ENCODE measurements at regions not wholly inside any gene's neighbourhood (a gene's known extent, or its start where the extent isn't known, plus 50 kb on each side); places are given as distances from the start of the nearest gene placed in this dataset.

- no peak for TF ChIP-seq ZNF281 (CRISPR knock-in tag; IDR thresholded peaks at IDR 0.05)
Measured at GRCh38 chr1:14519976-14520375, 78.5 kb upstream of the KAZN start (continued).

- H3K27me3 Mint-ChIP-seq (ENCODE audit: low read depth), result peaks cover 36% of the 10 kb centered on the region
- H3K4me1 Mint-ChIP-seq, result no peaks in the 10 kb centered on the region
- TF ChIP-seq, protein P1, sequence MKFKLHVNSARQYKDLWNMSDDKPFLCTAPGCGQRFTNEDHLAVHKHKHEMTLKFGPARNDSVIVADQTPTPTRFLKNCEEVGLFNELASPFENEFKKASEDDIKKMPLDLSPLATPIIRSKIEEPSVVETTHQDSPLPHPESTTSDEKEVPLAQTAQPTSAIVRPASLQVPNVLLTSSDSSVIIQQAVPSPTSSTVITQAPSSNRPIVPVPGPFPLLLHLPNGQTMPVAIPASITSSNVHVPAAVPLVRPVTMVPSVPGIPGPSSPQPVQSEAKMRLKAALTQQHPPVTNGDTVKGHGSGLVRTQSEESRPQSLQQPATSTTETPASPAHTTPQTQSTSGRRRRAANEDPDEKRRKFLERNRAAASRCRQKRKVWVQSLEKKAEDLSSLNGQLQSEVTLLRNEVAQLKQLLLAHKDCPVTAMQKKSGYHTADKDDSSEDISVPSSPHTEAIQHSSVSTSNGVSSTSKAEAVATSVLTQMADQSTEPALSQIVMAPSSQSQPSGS (CRISPR knock-in tag; IDR thresholded peaks at IDR 0.05; ENCODE audit: borderline replicate concordance, low read depth), result no peak
- H3K9me3 Mint-ChIP-seq, result no peaks in the 10 kb centered on the region
- DNase-seq (ENCODE audit: low spot score) (no peak), ATAC-seq (no peak)
- CTCF ChIA-PET, result interaction anchor here (0.9 kb wide), 1 partner anchor 16 kb away, joined by 3 read pairs; no protein-coding TSS in a partner anchor
- H3K27ac Mint-ChIP-seq, result no peak overlapping the region
- no peaks in the 10 kb centered on the region for H3K36me3 Mint-ChIP-seq
- POLR2A ChIA-PET, result no interaction called here
- no peak overlapping the region for H3K4me3 Mint-ChIP-seq
Measured at GRCh38 chr1:14520514-14521163, 77.8 kb upstream of the KAZN start.

DNA sequence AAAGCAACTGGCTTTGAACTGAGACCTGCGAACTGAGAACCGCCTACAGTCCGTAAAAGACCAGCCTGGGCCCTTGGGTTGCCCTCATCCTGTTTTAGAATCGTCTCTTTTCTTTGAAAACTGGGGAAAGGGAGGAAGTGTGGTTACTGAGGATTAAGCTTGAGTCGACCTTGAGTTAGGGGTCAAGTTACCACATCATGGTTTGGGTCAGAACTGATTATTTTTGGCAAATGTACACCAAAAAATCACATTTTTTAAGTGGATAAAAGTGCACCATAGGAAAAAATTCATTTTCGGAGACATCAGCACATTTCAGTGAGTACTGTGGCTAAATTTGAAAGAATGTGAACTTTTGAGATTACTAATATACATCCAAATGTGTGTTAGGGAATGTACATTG lies 76.9 kb upstream of the KAZN start:
- POLR2A ChIA-PET, result no interaction called here
- no peaks in the 10 kb centered on the region for H3K9me3 Mint-ChIP-seq

More for the DNA sequence above, 76.9 kb upstream of the KAZN start:
- Mint-ChIP-seq H3K4me3 (no peak overlapping the region), H3K27me3 (ENCODE audit: low read depth) (peaks cover 32% of the 10 kb centered on the region), H3K27ac (no peak overlapping the region), H3K36me3 (no peaks in the 10 kb centered on the region), H3K4me1 (no peaks in the 10 kb centered on the region)
- TF ChIP-seq, protein P2, sequence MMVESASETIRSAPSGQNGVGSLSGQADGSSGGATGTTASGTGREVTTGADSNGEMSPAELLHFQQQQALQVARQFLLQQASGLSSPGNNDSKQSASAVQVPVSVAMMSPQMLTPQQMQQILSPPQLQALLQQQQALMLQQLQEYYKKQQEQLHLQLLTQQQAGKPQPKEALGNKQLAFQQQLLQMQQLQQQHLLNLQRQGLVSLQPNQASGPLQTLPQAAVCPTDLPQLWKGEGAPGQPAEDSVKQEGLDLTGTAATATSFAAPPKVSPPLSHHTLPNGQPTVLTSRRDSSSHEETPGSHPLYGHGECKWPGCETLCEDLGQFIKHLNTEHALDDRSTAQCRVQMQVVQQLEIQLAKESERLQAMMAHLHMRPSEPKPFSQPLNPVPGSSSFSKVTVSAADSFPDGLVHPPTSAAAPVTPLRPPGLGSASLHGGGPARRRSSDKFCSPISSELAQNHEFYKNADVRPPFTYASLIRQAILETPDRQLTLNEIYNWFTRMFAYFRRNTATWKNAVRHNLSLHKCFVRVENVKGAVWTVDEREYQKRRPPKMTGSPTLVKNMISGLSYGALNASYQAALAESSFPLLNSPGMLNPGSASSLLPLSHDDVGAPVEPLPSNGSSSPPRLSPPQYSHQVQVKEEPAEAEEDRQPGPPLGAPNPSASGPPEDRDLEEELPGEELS (CRISPR knock-in tag; IDR thresholded peaks at IDR 0.05), result no peak
- TF ChIP-seq GABPB1 (CRISPR knock-in tag; IDR thresholded peaks at IDR 0.05) (no peak), ESRRA (CRISPR knock-in tag; IDR thresholded peaks at IDR 0.05; ENCODE audit: borderline replicate concordance) (no peak), ZNF219 (CRISPR knock-in tag; IDR thresholded peaks at IDR 0.05; ENCODE audit: borderline replicate concordance) (no peak), PREB (CRISPR knock-in tag; IDR thresholded peaks at IDR 0.05; ENCODE audit: borderline replicate concordance) (no peak), NFYB (CRISPR knock-in tag; conservative IDR thresholded peaks at IDR 0.05; ENCODE audit: low read depth) (no peak), ZNF232 (CRISPR knock-in tag; IDR thresholded peaks at IDR 0.05) (no peak), ZNF121 (CRISPR knock-in tag; IDR thresholded peaks at IDR 0.05) (no peak), PRRX2 (CRISPR knock-in tag; IDR thresholded peaks at IDR 0.05) (no peak), HMGA2 (CRISPR knock-in tag; IDR thresholded peaks at IDR 0.05) (no peak), ATF1 (CRISPR knock-in tag; IDR thresholded peaks at IDR 0.05) (no peak), FOXJ3 (CRISPR knock-in tag; IDR thresholded peaks at IDR 0.05; ENCODE audit: borderline replicate concordance) (no peak), ZNF396 (CRISPR knock-in tag; IDR thresholded peaks at IDR 0.05; ENCODE audit: borderline replicate concordance) (no peak), FOXP1 (CRISPR knock-in tag; IDR thresholded peaks at IDR 0.05; ENCODE audit: borderline replicate concordance) (no peak), IRF2 (CRISPR knock-in tag; IDR thresholded peaks at IDR 0.05; ENCODE audit: borderline replicate concordance, low read depth) (no peak), EMX1 (CRISPR knock-in tag; IDR thresholded peaks at IDR 0.05) (no peak), SMAD3 (CRISPR knock-in tag; IDR thresholded peaks at IDR 0.05; ENCODE audit: borderline replicate concordance) (no peak)
- TF ChIP-seq, protein P3, sequence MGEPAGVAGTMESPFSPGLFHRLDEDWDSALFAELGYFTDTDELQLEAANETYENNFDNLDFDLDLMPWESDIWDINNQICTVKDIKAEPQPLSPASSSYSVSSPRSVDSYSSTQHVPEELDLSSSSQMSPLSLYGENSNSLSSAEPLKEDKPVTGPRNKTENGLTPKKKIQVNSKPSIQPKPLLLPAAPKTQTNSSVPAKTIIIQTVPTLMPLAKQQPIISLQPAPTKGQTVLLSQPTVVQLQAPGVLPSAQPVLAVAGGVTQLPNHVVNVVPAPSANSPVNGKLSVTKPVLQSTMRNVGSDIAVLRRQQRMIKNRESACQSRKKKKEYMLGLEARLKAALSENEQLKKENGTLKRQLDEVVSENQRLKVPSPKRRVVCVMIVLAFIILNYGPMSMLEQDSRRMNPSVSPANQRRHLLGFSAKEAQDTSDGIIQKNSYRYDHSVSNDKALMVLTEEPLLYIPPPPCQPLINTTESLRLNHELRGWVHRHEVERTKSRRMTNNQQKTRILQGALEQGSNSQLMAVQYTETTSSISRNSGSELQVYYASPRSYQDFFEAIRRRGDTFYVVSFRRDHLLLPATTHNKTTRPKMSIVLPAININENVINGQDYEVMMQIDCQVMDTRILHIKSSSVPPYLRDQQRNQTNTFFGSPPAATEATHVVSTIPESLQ (CRISPR knock-in tag; IDR thresholded peaks at IDR 0.05), result no peak
- TF ChIP-seq, protein P4, sequence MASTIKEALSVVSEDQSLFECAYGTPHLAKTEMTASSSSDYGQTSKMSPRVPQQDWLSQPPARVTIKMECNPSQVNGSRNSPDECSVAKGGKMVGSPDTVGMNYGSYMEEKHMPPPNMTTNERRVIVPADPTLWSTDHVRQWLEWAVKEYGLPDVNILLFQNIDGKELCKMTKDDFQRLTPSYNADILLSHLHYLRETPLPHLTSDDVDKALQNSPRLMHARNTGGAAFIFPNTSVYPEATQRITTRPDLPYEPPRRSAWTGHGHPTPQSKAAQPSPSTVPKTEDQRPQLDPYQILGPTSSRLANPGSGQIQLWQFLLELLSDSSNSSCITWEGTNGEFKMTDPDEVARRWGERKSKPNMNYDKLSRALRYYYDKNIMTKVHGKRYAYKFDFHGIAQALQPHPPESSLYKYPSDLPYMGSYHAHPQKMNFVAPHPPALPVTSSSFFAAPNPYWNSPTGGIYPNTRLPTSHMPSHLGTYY (CRISPR knock-in tag; IDR thresholded peaks at IDR 0.05), result no peak
- TF ChIP-seq, protein P5, sequence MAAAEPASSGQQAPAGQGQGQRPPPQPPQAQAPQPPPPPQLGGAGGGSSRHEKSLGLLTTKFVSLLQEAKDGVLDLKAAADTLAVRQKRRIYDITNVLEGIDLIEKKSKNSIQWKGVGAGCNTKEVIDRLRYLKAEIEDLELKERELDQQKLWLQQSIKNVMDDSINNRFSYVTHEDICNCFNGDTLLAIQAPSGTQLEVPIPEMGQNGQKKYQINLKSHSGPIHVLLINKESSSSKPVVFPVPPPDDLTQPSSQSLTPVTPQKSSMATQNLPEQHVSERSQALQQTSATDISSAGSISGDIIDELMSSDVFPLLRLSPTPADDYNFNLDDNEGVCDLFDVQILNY (CRISPR knock-in tag; IDR thresholded peaks at IDR 0.05), result no peak
- CTCF ChIA-PET, result no interaction called here
- no peak for DNase-seq (ENCODE audit: low spot score)
- no peak for ATAC-seq
